ENCODE measurements at regions not wholly inside any gene's neighbourhood (a gene's known extent, or its start where the extent isn't known, plus 50 kb on each side); places are given as distances from the start of the nearest gene placed in this dataset.
"Not testable (repeated sequence)": the region's sequence is repeated elsewhere in the genome, so short reads cannot be mapped to it uniquely, and the experiment has no call there.

GRCh38 chr4:9604031-9604892 is 160.0 kb downstream of the DEFB131A start:
- DNase-seq (ENCODE audit: low read depth in 1 of 2, low spot score in 1 of 2), result peak; percentile 1 to 7

- DNase-seq (ENCODE audit: low read depth in 1 of 2, low spot score in 1 of 2), result not testable (repeated sequence)
Measured at GRCh38 chr4:9604893-9605190, 160.6 kb downstream of the DEFB131A start.

GRCh38 chr4:9608300-9608699 is 164.1 kb downstream of the DEFB131A start:
- DNase-seq (ENCODE audit: low read depth in 1 of 2, low spot score in 1 of 2), result no peak

GRCh38 chr4:9610321-9610720 is 166.1 kb downstream of the DEFB131A start:
- not testable (repeated sequence) for DNase-seq (ENCODE audit: low read depth in 1 of 2, low spot score in 1 of 2)

- DNase-seq (ENCODE audit: low read depth in 1 of 2, low spot score in 1 of 2), result no peak
Measured at GRCh38 chr4:9611101-9611500, 166.9 kb downstream of the DEFB131A start.

GRCh38 chr4:9636411-9636810 is 145.0 kb upstream of the DRD5 start:
- DNase-seq (ENCODE audit: low read depth in 1 of 2, low spot score in 1 of 2), result not testable (repeated sequence)

GRCh38 chr4:9659678-9660077 is 121.8 kb upstream of the DRD5 start:
- DNase-seq (ENCODE audit: low read depth in 1 of 2, low spot score in 1 of 2), result not testable (repeated sequence)

GRCh38 chr4:9660955-9661354 is 120.5 kb upstream of the DRD5 start:
- not testable (repeated sequence) for DNase-seq (ENCODE audit: low read depth in 1 of 2, low spot score in 1 of 2)

GRCh38 chr4:9670725-9671124 is 110.7 kb upstream of the DRD5 start:
- DNase-seq (ENCODE audit: low read depth in 1 of 2, low spot score in 1 of 2), result not testable (repeated sequence)

- not testable (repeated sequence) for DNase-seq (ENCODE audit: low read depth in 1 of 2, low spot score in 1 of 2)
Measured at GRCh38 chr4:9677357-9677756, 104.1 kb upstream of the DRD5 start.

GRCh38 chr4:9679704-9680478 is 101.5 kb upstream of the DRD5 start:
- no peak for DNase-seq (ENCODE audit: low read depth in 1 of 2, low spot score in 1 of 2)

GRCh38 chr4:9683174-9683573 is 98.3 kb upstream of the DRD5 start:
- DNase-seq (ENCODE audit: low read depth in 1 of 2, low spot score in 1 of 2), result not testable (repeated sequence)

- DNase-seq (ENCODE audit: low read depth in 1 of 2, low spot score in 1 of 2), result not testable (repeated sequence)
Measured at GRCh38 chr4:9685016-9685415, 96.4 kb upstream of the DRD5 start.

- no peak for DNase-seq (ENCODE audit: low read depth in 1 of 2, low spot score in 1 of 2)
Measured at GRCh38 chr4:9685692-9686091, 95.7 kb upstream of the DRD5 start.

GRCh38 chr4:9690636-9691237 is 90.7 kb upstream of the DRD5 start:
- not testable (repeated sequence) for DNase-seq (ENCODE audit: low read depth in 1 of 2, low spot score in 1 of 2)

- DNase-seq (ENCODE audit: low read depth in 1 of 2, low spot score in 1 of 2), result peak; percentile 75 to 79
Measured at GRCh38 chr4:9691238-9692065, 90.0 kb upstream of the DRD5 start.

- not testable (repeated sequence) for DNase-seq (ENCODE audit: low read depth in 1 of 2, low spot score in 1 of 2)
Measured at GRCh38 chr4:9692791-9693491, 88.5 kb upstream of the DRD5 start.

GRCh38 chr4:9694403-9694802 is 87.0 kb upstream of the DRD5 start:
- not testable (repeated sequence) for DNase-seq (ENCODE audit: low read depth in 1 of 2, low spot score in 1 of 2)

GRCh38 chr4:9695994-9696393 is 85.4 kb upstream of the DRD5 start:
- DNase-seq (ENCODE audit: low read depth in 1 of 2, low spot score in 1 of 2), result peak in 1 of 2 donors; percentile 11

GRCh38 chr4:9696561-9696960 is 84.9 kb upstream of the DRD5 start:
- DNase-seq (ENCODE audit: low read depth in 1 of 2, low spot score in 1 of 2), result not testable (repeated sequence)
